Upper lobe of right lung (tissue), 1 donor: ENCODE measurements at regions not wholly inside any gene's neighbourhood (a gene's known extent, or its start where the extent isn't known, plus 50 kb on each side); places are given as distances from the start of the nearest gene placed in this dataset.
A peak's percentile ranks its signal among the peaks of the same experiment; 100 is the strongest.

Experiments
- ATAC-seq: fragments of 200-7000 bp; cut with Tn5 transposase; one replicate; pipeline ENCODE4 v1.9.1; 2020; ENCODE audit warnings: mild to moderate bottlenecking, moderate library complexity
- DNase-seq: peaks from one replicate; pipeline ENCODE4 v3.0.0-alpha.2; 2020
- H3K27ac ChIP-seq: fragments of 200-600 bp; one replicate; pipeline ENCODE4 v1.8.0; 2022
- H3K27me3 ChIP-seq: fragments of 200-600 bp; one replicate; pipeline ENCODE4 v1.8.0; 2022; ENCODE audit warnings: mild to moderate bottlenecking
- H3K36me3 ChIP-seq: fragments of 200-600 bp; one replicate; pipeline ENCODE4 v1.8.0; 2022
- H3K4me1 ChIP-seq: fragments of 200-600 bp; one replicate; pipeline ENCODE4 v1.8.0; 2022
- H3K4me3 ChIP-seq: fragments of 200-600 bp; one replicate; pipeline ENCODE4 v1.8.0; 2022; ENCODE audit warnings: mild to moderate bottlenecking
- H3K9me3 ChIP-seq: fragments of 200-600 bp; one replicate; pipeline ENCODE4 v1.8.0; 2022
- intact Hi-C: fragments of 100-400 bp; cut with DNase I; formaldehyde crosslinking; loops from one replicate; pipeline ENCODE4 v1.11.0; 2022
- TF ChIP-seq, protein P1 (sequence below): fragments of 200-600 bp; IDR thresholded peaks from one replicate; pipeline ENCODE4 v1.8.0; 2022; ENCODE audit warnings: antibody characterized with exemption
- donor health status: DM: no; HTN: yes; CAD: no; lungs with severe emphysema.

DNA sequence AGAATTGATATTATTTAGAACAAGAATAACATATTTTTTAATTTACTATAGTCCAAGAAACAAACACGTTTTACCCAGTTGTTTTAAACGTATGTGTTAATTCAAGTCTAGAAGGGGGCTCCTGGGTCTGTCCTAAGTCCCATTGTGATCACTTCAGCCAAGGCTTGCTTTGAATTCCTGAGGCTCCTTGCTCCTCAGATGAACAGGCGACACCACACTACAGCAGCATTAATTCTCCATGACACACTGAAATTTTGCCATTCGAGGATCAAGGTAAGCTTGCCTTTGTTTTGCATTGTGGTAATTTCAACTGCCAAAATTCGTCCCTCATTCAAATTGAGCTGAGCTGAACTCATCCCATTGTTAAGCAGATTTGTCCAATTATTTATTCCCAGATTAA is 1442.6 kb downstream of the SLITRK5 start:
- Histone ChIP-seq H3K36me3 (no peaks in the 10 kb centered on the region), H3K9me3 (no peaks in the 10 kb centered on the region), H3K4me3 (no peak overlapping the region), H3K4me1 (no peaks in the 10 kb centered on the region), H3K27me3 (no peaks in the 10 kb centered on the region), H3K27ac (no peak overlapping the region)
- TF ChIP-seq, protein P1, sequence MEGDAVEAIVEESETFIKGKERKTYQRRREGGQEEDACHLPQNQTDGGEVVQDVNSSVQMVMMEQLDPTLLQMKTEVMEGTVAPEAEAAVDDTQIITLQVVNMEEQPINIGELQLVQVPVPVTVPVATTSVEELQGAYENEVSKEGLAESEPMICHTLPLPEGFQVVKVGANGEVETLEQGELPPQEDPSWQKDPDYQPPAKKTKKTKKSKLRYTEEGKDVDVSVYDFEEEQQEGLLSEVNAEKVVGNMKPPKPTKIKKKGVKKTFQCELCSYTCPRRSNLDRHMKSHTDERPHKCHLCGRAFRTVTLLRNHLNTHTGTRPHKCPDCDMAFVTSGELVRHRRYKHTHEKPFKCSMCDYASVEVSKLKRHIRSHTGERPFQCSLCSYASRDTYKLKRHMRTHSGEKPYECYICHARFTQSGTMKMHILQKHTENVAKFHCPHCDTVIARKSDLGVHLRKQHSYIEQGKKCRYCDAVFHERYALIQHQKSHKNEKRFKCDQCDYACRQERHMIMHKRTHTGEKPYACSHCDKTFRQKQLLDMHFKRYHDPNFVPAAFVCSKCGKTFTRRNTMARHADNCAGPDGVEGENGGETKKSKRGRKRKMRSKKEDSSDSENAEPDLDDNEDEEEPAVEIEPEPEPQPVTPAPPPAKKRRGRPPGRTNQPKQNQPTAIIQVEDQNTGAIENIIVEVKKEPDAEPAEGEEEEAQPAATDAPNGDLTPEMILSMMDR, result no peak
- DNase-seq (no peak), ATAC-seq (no peak)
- intact Hi-C loops, result no loop called here

DNA sequence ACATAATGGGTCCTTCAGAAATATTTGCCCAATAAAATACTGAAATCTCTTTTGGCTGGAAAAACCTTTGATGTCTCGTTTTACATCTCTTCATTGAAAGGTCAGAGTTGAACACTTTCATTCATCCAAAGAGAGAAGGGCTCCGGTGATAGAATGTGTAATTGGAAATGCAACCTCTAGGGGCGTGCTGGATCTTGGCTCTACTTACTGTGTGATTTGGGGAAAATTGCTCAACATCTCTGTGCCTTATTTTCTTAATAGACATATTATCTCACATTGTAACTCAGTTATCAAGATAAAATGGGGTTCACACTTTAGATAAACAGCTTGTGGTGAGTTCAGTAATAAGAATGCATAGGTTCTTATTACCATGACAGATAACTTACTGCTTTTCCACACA is 1444.1 kb downstream of the SLITRK5 start:
- Histone ChIP-seq H3K9me3 (no peaks in the 10 kb centered on the region), H3K36me3 (no peaks in the 10 kb centered on the region), H3K4me1 (no peaks in the 10 kb centered on the region), H3K27me3 (no peaks in the 10 kb centered on the region), H3K27ac (no peak overlapping the region), H3K4me3 (no peak overlapping the region)
- intact Hi-C loops, result no loop called here
- no peak for DNase-seq
- no peak for ATAC-seq
- TF ChIP-seq, protein P1, result peak; percentile 5

DNA sequence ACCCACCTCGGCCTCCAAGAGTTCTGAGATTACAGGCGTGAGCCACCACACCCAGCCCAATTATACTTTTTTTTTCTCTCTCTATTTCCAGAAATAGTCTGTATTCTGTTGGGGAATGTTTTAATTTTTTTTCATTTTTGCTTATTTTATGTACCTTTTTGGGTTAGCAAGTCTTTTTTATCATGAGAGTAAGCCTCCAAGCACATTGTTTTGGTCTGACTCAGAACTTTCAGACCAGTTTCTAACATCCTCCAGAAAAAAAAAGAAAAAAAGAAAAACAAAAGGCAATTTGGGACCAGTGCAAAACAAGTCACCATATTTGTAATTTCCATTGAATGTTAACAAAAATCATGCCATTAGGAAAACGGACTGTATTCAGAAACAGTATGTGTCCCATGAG is 1465.5 kb downstream of the SLITRK5 start:
- no peak for ATAC-seq
- DNase-seq, result no peak
- intact Hi-C loops, result no loop called here
- H3K36me3 ChIP-seq, result no peaks in the 10 kb centered on the region
- no peak overlapping the region for H3K4me3 ChIP-seq
- no peak overlapping the region for H3K27ac ChIP-seq
- no peaks in the 10 kb centered on the region for H3K9me3 ChIP-seq
- TF ChIP-seq, protein P1, result no peak
- H3K4me1 ChIP-seq, result no peaks in the 10 kb centered on the region
- no peaks in the 10 kb centered on the region for H3K27me3 ChIP-seq

DNA sequence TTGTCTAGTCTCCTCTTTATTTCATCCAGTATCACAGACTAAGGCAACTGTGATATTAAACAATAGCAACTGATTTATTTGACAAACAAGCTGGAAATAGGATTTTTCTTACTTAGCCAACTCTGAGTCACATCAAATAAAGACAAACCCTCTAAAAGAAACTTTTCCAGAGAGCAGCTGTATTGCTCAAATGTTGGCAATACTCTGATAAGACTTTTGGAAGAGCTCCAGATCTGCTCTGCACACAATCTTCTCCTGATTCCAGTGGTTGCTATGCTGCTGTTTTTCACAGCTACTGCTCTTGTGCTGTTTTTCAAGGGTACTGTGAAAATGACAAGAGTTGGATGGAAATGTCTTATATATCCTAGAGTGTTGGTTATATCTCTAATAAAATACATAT is 1479.2 kb downstream of the SLITRK5 start:
- no peak overlapping the region for H3K4me3 ChIP-seq
- TF ChIP-seq, protein P1, result no peak
- ATAC-seq, result peak; percentile 53

DNA sequence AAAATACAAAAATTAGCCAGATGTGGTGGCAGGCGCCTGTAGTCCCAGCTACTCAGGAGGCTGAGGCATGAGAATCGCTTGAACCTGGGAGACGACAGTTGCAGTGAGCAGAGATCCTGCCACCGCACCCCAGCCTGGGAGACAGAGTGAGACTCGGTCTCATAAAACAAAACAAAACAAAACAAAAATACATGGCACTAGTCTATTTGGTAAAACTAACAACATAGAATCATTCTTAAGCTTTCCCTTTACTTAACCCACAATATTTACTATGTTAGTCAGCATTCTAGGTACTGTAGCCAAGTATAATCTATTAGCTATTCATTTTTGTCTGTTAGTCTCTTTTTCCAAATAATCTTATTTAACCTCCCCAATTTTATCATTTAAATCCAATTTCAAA is 1482.8 kb downstream of the SLITRK5 start:
- Histone ChIP-seq H3K27ac (no peak overlapping the region), H3K9me3 (peaks cover 6% of the 10 kb centered on the region), H3K4me3 (no peak overlapping the region), H3K4me1 (no peaks in the 10 kb centered on the region), H3K27me3 (no peaks in the 10 kb centered on the region), H3K36me3 (no peaks in the 10 kb centered on the region)
- TF ChIP-seq, protein P1, result no peak
- DNase-seq, result no peak
- intact Hi-C loops, result loop anchor here (2.0 kb wide), 1 partner anchor 35 kb away; no protein-coding TSS in a partner anchor
- ATAC-seq, result no peak

More for the DNA sequence above, 1479.2 kb downstream of the SLITRK5 start:
- Histone ChIP-seq H3K4me1 (no peaks in the 10 kb centered on the region), H3K36me3 (no peaks in the 10 kb centered on the region), H3K27me3 (no peaks in the 10 kb centered on the region), H3K9me3 (peaks cover 6% of the 10 kb centered on the region), H3K27ac (no peak overlapping the region)
- intact Hi-C loops, result no loop called here
- no peak for DNase-seq

DNA sequence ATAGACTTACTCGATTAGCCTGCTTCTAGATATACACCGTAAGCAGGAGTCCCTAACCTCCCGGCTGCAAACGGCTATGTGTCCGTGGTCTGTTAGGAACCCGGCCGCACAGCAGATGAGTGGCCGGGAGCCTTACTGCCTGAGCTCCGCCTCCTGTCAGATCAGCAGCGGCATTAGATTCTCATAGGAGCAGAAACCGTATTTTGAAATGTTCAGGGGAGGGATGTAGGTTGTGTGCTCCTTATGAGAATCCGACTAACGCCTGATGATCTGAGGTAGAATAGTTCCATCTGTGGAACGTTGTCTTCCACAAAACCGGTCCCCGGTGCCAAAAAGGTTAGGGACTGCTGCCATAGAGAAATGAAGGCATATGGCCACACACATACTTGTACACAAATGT is 1491.9 kb downstream of the SLITRK5 start:
- Histone ChIP-seq H3K36me3 (no peaks in the 10 kb centered on the region), H3K4me1 (no peaks in the 10 kb centered on the region), H3K27ac (no peak overlapping the region), H3K4me3 (no peak overlapping the region), H3K9me3 (no peaks in the 10 kb centered on the region), H3K27me3 (no peaks in the 10 kb centered on the region)
- intact Hi-C loops, result no loop called here
- TF ChIP-seq, protein P1, result no peak
- DNase-seq (no peak), ATAC-seq (no peak)
